Fibroblast of skin of abdomen (primary cell): ENCODE measurements at regions not wholly inside any gene's neighbourhood (a gene's known extent, or its start where the extent isn't known, plus 50 kb on each side); places are given as distances from the start of the nearest gene placed in this dataset.
"Not testable (repeated sequence)": the region's sequence is repeated elsewhere in the genome, so short reads cannot be mapped to it uniquely, and the experiment has no call there.

ENCODE experiments used
- DNase-seq: peaks from one replicate; pipeline ENCODE4 v3.0.0-alpha.2; 2013

DNA sequence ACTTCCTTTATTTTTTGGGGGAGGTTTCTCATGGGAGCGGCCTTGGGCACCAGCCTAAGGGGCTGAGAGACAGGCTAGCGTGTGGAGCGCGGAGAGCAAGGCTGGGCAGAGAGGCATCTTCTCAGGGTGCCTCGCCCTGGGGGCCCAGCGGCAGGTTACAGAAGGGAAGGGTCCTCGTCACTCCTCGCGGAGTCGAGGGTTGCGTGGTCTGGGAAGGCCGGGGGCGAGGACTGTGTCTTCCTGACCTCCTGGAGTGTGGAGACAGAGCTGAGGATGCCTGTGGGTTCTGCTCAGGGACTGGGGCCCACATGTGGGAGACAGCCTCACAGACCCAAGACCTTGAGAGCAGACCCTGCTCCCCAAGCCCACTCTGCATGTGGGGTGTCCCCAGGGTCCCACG is 79.6 kb upstream of the LRPAP1 start:
- no peak for DNase-seq

DNA sequence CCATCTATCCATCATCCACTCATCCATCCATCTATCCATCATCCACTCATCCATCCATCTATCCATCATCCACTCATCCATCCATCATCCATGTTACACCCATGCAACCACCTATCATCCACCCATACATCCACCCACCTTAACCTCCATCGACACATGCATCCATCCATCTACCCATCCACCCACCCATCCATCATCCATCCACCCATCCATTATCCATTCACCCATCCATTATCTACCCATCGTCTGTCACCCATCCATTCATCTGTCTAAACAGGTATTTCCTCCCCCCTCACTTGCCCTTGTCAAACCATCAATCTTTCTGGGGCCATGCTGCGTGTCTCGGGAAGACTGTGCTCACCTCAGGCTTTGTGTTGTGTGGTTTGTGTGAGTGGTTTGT is 78.6 kb upstream of the LRPAP1 start:
- DNase-seq, result not testable (repeated sequence)

DNA sequence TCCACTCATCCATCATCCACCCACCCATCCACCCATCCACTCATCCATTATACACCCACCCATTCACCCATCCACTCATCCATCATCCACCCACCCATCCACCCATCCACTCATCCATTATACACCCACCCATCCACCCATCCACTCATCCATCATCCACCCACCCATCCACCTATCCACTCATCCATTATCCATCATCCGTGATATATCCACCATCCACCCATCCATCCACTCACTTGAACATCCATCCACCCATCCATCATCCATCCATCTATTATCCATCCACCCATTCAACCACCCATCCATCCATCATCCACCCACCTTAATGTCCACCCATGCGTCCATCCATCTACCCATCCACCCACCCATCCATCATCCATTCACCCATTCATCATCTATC is 77.7 kb upstream of the LRPAP1 start:
- not testable (repeated sequence) for DNase-seq

DNA sequence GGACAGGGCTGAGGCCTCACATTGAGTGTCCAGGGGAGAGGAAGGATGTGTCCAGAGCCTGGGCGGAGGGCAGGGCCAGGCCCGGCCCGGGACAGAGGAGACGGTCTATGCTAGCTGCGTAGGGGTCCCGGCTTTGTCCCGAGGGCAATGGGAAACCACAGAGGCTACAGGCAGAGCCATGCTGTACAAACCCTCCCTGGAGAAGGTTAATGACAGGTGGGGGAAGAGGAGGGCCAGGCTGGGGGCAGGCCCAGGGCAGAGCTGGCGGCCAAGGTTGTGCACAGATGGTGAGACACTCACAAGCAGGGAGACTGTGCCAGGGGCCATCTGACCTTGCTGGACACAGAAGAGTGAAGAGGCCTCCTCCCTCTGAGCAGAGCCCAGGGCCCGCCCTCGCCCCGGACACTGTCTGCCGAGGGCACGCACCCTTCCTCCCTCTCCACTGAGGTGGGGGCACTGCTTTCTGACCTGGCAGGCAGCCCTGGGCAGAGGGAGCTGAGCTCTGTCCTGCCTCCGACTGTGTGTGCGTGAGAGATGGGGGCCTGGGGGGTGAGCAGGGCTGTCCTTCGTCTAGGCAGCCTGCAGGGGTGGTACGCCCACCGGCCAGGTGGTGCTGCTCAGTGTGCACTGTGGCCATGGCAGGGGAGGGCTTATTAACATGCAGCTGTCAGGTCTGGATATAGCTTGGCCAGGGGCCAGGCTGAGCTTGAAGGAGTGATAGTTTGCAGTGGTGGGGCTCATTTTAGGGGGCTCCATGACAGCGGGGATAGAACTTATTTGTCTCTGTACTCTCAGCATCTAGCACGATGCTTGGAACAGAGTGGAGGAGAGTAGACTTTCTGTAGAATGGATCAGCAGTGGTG is 75.7 kb upstream of the LRPAP1 start:
- DNase-seq, result no peak

DNA sequence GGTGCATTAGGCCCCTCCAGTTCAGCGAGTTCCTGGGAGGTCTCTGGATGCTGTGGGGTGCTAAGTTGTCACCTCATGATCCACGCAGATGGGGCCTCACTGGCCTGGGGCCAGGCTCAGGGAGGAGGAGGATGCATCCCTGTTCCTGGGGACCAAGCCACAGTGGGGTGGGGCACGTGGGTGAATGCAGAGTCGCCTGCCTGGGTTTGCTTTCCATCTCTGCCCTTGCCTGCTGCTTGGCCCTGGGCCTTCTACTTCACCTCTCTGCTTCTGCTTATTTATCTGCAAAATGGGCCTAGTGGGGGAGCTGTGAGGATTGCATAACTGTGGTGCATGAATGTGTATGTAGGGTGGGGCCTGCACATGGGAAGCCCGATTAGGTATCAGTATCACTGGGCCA is 74.6 kb upstream of the LRPAP1 start:
- not testable (repeated sequence) for DNase-seq

DNA sequence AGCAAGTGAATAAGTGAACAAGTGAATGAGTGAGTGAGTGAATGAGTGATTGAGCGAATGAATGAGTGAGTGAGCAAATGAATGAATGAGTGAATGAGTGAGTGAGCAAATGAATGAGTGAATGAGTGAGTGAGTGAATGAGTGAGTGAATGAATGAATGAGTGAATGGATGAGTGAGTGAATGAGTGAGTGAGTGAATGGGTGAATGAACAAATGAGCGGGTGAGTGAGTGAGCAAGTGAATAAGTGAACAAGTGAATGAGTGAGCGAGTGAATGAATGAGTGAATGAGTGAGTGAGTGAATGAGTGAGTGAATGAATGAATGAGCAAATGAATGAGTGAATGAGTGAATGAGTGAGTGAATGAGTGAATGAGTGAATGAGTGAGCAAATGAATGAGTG is 74.0 kb upstream of the LRPAP1 start:
- DNase-seq, result not testable (repeated sequence)

DNA sequence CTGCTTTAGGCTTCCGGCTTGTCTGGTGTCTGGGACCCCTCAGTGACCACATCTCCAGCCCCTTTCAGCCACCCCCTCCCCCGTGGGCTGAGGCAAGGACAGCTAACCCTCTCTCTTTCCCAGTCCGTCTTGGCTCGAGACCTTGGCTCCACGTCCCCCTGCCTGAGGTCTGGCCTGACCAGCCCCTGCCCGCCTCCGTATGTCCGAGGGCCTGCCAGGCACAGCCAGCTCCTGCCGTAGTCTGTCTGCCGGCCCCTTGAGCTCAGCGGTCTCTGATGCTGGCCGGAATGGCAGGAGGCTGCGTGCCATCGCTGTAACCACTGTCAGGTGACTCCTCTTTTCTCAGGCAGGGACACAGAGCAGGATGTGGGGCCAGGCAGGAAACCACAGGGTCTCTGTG is 73.3 kb upstream of the LRPAP1 start:
- DNase-seq, result no peak

DNA sequence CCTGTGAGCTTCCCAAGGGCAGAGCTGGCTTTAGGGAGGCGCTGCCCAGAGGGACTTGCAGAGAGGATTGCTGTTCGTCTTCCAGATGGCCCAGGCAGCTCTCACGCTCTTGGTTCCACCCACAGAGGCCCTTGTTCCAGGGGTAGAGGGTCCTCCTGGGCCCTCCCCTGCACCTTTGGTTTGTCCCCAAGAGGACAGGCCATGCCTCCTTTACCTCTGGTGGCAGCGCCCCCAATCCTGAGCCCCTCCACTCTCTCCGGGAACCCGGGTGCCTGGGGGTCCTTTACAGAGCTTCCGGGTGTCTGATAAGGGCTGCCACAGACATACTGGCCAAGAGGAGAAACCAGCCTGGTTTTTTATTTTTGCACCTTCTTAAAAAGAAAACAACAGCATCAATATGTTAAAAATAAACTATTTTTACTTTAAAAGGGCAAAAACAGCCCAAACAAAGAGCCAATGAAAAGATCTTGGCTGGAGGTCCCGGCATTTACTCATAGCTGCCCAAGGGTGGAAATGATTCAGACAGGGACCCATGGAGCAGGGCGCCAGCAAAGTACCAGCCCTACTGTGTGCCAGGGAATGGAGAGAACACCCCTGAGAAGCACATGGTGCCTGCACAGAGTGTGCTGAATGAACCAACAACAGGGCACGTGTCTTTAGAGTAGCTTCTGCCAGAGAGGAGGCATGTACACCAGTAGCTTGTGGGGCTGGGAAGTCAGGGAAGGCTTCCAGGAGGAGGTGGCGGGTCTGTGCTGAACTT is 70.8 kb upstream of the LRPAP1 start:
- not testable (repeated sequence) for DNase-seq

DNA sequence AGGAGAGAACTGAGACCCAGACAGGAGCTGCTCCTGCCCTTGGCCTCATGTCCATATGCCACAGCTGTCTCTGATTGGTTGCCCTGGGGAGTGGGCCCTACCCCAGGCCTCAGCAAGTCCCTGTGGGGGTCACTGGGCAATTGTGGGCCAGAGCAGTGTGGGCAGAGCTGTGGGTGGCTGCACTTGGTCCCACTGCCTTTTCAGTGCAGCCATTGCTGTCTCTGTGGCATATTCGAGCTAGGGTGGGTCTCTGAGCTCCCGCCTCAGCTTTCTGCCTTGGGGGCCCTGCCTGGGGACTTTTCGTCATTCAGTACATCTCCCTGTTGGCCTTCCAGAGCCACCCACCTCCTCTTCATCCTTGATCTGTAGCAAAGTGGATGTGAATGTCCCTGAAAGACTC is 69.8 kb upstream of the LRPAP1 start:
- no peak for DNase-seq

DNA sequence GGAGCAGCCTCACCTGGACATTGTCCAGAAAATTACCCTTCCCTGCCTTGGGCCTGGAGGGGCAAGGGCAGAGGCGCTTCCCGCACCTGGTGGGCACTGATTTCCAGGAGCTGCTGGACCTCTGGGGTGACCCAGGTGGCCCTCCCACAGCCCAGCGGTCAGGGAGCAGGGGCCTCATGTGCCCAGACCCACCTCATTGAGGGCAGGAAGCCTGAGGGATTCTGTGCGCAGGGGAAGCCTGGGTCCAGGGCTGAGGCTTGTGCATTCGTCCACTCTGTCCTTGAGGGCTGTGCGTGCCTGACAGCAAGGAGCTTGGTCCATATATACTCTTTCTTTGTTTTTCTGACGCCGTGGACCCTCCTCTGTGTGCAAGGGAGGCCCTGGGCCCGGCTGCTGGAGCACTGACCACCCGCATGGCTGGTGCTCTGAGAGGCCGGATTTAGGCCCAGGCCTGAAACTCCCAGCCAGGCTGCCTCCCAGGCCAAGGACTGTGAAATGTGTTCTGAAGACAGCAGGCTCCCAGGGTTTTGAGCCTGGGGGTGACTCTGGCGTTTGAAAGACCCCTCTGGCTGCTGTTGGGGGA is 69.0 kb upstream of the LRPAP1 start:
- not testable (repeated sequence) for DNase-seq

DNA sequence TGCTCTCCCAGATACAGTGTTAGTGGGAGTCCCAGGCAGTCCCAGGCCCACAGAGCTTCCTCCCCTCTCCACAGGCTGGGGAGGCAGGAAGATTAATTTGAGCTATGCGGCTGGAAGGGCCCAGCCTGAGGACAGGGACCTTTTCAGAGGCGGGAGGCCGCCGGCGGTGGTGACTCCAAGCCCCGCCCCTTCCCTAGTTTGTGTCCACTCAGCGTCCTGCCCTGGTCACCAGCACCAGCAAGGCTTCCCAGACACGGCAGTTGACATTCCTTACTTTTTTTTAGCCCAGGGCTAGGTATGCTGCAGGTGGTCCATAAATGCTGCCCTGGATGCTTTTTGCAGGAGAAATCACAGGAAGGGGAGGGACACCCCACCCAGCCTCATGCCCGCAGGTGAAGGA is 67.7 kb upstream of the LRPAP1 start:
- DNase-seq, result no peak

DNA sequence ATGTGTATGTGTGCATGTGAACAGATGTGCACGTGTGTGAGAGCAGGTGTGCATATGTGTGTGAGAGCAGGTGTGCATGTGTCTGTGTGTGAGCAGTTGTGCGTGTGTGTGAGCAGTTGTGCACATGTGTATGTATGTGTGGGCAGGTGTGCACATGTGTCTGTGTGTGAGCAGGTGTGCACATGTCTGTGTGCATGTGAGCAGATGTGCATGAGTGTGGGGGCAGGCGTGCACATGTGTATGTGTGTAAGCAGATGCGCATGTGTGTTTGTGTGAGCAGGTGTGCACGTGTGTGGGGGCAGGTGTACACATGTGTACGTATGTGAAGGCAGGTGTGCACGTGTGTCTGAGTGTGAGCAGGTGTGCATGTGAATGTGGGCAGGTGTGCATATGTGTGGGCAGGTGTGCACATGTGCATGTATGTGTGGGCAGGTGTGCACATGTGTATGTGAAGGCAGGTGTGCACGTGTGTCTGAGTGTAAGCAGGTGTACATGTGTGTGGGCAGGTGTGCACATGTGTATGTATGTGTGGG is 66.5 kb upstream of the LRPAP1 start:
- no peak for DNase-seq

DNA sequence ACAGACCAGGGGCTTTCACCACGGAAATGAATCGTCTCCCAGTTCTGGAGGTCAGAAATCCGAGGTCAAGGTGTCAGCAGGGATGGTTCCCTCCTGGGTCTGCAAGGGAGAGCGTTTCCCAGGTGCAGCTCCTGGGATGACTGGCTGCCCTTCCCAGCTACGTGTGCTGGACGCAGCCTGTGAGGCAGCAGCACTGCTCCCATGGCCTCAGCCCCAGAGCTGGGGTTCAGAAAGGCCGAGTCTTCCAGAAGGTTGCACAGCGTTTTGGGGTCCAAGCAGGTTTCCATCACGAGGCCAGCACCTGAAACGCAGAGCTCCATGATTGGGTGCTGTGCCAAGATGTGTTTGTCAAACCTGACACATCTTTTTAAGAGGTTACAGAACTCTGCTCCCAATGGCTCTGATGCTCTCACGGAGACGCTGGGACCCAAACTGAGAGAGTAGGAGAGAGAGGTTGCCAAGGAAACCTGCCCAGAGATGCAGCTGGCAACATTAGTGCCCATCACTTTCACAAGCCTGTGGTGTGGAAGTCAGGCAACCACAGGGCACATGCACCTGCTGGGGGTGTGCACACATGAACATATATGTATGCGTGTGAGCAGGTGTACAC is 65.8 kb upstream of the LRPAP1 start:
- not testable (repeated sequence) for DNase-seq

DNA sequence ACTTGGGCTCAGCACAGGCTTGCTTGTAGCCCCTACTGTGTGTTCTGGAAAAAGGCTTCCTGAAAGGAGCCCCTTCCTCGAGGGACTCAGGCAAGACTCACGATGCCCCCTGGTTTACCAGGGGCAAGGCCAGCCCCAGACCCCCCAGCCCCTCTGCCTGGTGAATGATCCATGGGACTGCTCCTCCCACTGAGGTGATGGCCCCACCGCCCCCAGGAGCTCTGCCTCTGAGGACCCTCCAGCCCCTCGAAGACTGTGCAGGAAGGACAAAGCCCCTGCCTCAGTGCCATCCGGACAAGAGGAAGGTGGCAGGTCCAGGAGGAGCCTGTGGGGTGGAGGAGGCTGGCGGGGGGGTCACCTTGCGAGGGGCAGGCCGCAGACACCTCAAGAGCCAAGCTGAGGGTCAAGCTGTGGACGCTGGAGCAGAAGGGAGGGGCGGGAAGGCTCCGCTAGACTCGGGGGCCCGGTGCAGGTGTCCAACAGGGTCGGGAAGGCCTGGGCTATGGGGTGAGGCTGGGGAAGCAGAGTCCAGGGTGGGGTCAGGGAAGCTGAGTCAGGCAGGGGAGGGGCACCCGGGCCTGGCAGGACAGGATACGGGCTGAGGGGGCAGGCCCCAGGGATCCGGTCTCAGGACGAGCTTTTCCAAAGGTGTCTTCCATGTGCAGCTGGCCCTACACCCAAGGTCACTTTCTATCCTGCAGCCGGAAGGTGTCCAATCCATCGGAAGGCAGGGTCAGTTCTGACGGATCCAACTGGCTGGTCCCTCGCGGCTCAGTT is 64.9 kb upstream of the LRPAP1 start:
- not testable (repeated sequence) for DNase-seq

DNA sequence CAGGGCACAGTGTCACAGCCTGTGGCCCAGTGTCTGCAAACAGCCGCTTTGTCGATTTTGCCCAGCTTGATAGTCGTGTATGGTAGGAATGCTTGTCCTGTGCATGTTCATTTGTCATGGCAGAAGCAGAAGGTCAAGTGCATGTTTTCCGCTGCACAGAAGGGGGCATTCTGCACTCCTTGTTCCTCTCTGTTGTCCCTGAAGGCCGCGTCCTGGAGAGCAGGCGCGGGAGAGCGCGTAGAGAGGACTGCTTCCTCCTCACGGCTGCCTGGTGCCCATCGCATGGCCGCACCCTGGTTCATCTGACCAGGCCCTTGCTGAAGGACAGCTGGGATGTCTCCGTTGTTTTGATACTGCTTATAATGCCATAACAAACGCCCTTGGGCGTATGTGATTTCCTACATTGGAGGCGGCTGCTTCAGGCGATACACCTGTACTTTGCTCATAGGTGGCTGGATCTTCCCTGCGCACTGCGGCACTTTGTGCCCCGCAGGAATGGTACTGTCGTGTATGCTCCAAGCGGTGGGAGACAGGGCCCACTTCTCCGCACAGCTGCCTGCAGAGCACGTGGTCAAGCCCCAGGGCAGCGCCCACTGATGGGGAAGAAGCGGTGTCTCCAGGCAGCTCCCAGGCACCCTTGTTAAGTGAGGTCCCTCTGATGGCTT is 63.5 kb upstream of the LRPAP1 start:
- DNase-seq, result not testable (repeated sequence)

DNA sequence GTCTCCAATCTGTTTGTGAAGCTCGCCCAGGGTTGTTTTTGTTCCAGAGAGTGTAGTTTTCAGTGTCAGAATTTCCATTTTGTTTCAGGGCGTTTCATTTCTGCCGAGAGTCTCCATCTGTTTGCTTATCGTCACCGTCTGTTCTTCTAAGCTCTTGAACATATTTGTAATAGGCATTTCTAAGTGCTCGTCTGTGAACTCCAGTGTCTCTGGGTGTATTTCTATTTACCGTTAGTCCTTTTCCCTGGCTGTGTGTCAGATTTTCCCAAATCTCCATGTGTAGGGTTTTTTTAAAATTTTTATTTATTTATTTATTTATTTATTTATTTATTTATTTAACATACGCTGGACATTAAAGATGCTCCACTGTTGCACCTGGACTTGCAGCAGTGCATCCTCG is 62.5 kb upstream of the LRPAP1 start:
- DNase-seq, result not testable (repeated sequence)

DNA sequence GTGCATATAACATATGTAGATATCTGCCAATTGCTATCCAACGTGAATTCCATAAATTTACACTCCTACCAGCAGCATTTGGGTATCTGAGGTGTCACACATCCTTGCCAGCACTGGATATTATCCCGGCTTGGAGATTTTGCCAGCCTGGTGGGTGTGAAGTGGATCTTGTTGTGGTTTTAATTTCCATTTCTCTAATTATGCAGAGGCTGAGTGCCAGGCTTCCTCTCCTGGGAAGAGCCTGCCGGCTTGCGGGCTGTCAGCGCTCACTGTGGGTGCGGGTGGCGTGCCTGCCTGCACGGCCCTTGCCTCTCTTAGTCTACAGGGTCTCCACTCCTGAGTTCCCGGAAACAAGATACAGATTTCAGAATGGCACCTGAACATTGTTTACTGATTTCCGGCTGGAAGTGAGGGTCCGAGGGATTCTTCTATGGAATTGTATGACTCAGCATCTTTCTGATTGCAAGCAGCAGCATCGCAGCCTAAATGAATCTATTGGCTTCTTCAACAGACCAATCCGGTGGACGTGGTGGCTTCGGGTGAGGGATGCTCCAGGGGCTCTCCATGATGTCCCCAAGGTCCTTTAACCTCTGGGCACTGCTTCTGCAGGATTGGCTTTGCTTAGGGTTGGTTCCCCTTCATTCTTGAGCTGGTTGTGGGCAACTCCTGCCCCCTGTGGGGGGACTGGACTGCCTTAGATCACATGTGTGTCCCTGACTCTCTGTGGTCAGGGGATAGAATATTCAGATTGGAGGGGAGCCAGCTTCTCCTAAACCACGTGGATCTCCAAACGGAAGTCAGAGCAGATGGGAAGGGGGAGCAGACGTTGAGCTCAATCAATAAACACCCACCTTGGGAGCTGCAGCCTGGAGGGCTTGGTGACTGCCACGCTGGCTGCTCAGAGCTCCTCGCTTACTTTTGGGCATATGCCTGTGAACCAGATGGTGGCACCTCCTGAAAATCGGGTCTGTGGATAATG is 58.0 kb upstream of the LRPAP1 start:
- DNase-seq, result not testable (repeated sequence)

DNA sequence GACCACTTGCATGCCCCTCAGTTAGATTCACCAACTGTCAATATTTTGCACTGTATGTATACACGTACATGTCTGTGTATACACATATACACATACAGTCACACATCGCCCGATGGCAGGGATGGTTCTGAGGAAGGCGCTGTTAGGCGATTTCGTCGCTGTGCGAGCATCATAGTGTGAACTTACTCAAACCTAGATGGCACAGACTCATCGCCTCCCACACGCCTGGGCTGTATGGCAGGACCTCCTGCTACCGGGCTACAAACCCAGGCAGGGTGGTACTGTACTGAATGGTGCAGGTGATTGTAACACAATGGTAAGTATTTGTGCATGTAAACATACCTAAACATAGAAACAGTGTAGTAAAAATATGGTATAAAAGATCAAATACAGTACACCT is 57.2 kb upstream of the LRPAP1 start:
- DNase-seq, result not testable (repeated sequence)

DNA sequence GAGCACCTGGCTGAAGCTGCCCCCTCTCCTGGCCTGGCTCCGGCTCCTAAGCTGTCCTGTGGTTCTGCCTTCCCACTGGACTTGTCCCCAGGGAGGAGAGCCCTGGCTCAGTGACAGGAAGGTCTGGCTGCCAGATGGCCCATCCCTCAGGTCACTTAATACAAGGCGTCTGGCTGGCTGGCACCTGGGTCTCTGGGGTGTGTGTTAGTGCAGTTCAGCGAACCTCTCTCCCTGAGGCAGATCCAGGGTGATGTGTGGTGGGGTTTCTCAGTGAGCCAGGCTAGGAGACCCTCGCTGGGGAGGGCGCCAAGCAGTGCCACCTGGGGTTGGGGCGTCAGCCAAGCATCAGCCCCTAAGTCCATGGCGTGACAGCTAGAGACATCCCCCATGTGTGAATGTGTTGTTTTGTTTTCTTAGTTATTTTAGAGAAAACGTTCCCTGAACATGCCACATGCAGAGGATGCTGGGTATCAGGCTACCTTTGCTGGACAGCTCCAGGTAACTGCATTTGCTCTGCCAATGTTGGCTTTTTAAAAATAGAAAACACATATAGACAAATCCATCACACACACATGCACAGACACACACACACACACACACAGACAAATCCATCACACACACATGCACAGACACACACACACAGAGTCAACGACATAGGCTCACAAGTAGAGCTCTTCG is 56.4 kb upstream of the LRPAP1 start:
- not testable (repeated sequence) for DNase-seq
